Epithelial cell of prostate (primary cell): ENCODE measurements at regions not wholly inside any gene's neighbourhood (a gene's known extent, or its start where the extent isn't known, plus 50 kb on each side); places are given as distances from the start of the nearest gene placed in this dataset.

ENCODE experiments used
- DNase-seq: peaks from one replicate; pipeline ENCODE4 v3.0.0-alpha.2; 2011; ENCODE audit warnings: low read depth, low spot score
- H3K27ac ChIP-seq: fragments of 450-650 bp; 2 replicates; pipeline ENCODE4 v1.5.1; 2017; ENCODE audit warnings: mild to moderate bottlenecking

GRCh38 chr7:39882148-39882784 is 67.8 kb upstream of the CDK13 start:
- DNase-seq = no peak
- no peak overlapping the region for H3K27ac ChIP-seq

GRCh38 chr7:39883812-39884390 is 66.2 kb upstream of the CDK13 start:
- no peak overlapping the region for H3K27ac ChIP-seq
- no peak for DNase-seq

- no peak for DNase-seq
- no peak overlapping the region for H3K27ac ChIP-seq
Measured at GRCh38 chr7:39888171-39888853, 61.7 kb upstream of the CDK13 start.

- no peak overlapping the region for H3K27ac ChIP-seq
- DNase-seq = no peak
Measured at GRCh38 chr7:39890411-39890810, 59.6 kb upstream of the CDK13 start.

- no peak for DNase-seq
- H3K27ac ChIP-seq = no peak overlapping the region
Measured at GRCh38 chr7:39891894-39892293, 58.2 kb upstream of the CDK13 start.

- DNase-seq = no peak
- no peak overlapping the region for H3K27ac ChIP-seq
Measured at GRCh38 chr7:39892361-39892760, 57.7 kb upstream of the CDK13 start.

GRCh38 chr7:39894904-39895303 is 55.2 kb upstream of the CDK13 start:
- no peak overlapping the region for H3K27ac ChIP-seq
- no peak for DNase-seq

- no peak overlapping the region for H3K27ac ChIP-seq
- no peak for DNase-seq
Measured at GRCh38 chr7:39896840-39897239, 53.2 kb upstream of the CDK13 start.

GRCh38 chr7:39898867-39899266 is 51.2 kb upstream of the CDK13 start:
- H3K27ac ChIP-seq = no peak overlapping the region
- no peak for DNase-seq
